ENCODE measurements at regions not wholly inside any gene's neighbourhood (a gene's known extent, or its start where the extent isn't known, plus 50 kb on each side); places are given as distances from the start of the nearest gene placed in this dataset.
"Not testable (repeated sequence)": the region's sequence is repeated elsewhere in the genome, so short reads cannot be mapped to it uniquely, and the experiment has no call there.

DNA sequence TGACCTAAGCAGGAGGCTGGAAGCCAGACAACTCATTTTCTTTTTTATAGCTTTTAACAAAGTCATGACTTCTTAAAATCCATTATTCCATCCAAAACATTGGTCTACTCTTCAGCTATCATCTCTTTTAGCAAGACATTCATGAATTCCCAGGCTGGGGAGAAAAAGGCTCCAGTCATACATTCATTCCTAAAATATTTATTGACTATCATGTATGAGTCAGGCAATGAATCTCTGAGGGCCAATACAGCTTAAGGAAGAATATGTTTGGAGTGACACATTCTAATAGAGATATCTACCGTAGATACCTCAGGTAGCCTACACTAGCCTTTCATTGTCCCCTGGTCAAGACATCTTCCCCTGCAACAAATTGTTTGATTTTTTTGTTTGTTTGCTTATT lies 196.4 kb upstream of the NANOGP8 start:
- no peak for DNase-seq

DNA sequence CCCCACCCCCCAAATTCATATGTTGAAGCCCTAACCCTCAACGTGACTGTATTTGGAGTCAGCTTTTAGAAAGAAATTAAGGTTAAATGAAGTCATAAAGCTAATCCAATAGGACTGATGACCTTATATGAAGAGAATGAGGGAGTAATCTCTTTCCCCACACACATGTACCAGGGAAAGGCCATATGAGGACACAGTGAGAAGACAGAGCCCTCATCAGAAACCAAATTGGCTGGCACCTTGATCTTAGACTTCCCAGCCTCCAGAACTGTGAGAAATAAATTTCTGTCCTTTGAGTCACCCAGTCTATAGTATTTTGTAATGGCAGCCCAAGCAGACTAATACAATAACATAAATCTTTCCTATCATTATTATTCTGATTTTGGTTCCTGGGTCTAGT lies 194.7 kb upstream of the NANOGP8 start:
- no peak for DNase-seq

DNA sequence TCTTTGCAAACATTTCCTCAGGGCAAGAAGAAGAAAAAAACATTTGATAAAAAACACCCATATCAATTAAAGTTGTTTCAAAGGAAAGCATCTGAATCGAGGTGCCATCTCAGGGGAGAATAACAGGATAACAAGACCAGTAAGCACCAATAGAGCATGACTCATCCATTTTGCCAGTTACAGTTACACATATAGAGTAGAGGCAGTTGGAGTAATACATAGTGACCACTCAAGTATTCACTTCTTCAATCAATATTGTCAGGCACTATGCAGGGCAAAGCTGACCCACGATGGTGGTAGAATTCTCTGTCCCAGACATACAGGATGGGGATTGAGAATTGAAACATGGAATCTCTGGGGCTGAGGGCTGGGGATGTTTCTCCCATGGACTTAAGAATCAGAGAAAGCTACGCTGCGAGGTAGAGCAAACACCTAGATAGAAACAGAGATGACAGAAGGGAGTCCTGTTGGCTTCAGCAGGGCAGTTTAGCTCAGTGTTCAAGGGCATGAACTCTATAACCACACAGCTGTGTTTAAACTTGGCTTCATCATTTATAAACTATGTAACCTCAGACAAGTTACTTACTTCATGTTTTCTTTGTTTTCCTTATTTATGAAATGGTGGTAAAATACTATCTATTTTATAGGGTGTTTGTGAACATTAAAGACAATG lies 186.4 kb upstream of the NANOGP8 start:
- no peak for DNase-seq

DNA sequence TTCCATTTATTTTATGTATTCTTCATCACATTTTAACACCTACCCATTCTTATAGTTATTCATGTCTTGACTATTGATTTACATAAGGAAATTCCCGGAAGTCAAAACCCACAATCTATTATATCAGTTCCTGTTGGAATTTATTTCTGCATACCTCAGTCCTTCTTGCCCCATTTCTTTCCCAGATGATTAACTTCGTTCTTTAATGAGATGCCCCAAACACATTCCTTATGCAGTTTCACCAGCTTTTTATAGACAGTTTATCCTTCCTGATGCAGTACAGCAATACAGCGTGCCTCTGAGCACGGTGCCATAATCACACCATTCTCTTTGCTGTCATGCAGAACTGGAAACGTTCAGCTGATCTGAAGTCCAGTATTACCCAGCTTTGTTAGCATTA lies 175.8 kb upstream of the NANOGP8 start:
- no peak for DNase-seq

DNA sequence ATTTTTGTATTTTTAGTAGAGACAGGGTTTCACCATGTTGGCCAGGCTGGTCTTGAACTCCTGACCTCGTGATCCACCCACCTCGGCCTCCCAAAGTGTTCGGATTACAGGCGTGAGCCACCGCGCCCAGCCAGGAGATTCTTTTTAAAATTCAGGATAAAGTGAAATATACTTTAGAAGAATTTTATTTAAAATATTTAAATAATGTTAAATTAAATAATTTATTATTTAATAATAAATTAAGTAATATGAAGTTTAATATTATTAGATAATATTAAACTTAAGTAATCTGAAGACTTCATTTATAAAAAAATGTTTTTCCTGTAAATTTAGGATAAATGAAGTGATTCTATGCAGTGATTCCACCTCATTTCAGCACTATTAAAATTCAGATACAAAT lies 175.2 kb upstream of the NANOGP8 start:
- not testable (repeated sequence) for DNase-seq

DNA sequence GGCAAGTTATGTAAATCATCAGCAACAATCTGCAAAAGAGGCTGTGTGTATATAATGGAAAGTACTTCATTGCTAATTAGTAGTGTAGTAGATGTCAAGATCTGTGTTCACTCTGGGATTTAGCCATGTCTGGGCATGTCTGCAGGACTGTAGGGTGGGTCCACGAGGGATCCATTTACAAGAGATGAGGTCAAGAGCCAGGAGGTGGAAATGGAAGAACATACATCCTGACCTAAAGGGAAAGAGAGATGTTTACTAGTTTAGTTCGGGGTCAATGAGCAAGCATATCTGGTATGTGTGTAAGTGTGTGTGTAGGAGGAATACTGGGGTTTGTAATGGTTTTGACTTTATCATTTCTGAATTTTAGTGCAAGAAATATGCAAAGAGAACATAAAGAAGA lies 171.5 kb upstream of the NANOGP8 start:
- no peak for DNase-seq

DNA sequence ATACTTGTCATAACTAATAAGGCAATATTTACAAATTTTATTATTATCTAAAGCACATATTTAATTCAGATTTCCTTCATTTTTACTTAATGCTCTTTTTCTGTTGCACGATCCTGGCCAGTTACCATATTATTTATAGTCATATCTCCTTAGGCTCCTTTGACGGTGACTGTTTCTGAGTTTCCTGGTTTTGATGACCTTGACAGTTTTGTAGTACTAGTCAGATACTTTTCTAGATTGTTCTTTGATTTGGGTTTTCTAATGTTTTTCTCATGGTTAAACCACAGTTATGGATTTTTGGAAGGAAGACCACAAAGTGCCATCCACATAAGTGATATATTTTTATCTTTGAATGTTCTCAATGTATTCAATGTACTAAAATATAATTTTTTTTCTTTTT lies 171.0 kb upstream of the NANOGP8 start:
- DNase-seq: no peak

DNA sequence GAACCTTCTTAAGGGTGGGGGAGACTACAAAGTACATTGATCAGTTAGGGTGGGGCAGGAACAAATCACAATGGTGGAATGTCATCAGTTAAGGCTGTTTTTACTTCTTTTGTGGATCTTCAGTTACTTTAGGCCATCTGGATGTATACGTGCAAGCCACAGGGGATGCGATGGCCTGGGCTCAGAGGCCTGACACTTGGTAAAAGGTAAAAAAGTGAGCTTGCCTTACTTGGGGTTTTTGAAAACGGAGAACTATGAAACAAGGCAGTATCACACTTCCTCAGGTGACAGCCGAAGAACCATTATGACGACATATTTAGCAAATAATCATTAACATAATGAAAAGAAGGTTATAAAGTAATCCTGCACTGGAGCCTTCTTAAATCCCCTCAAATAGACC lies 169.8 kb upstream of the NANOGP8 start:
- not testable (repeated sequence) for DNase-seq

DNA sequence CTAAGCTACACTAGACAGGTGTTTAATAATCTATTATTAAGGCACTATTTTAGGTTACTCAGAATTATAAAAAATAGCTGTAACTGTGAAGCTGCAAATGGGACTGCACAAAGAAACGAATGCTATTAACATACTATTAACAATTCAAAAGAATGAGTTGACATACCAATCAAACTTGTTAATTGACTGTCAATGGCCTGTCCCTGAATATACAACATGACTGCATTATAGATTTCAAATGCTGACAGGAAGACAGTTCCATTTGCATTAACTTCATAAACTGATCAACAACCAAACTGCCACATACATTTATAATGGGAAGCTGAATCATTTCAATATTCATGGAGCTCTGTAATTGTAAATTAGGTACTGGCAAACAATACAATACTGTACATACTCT lies 169.0 kb upstream of the NANOGP8 start:
- DNase-seq: no peak

DNA sequence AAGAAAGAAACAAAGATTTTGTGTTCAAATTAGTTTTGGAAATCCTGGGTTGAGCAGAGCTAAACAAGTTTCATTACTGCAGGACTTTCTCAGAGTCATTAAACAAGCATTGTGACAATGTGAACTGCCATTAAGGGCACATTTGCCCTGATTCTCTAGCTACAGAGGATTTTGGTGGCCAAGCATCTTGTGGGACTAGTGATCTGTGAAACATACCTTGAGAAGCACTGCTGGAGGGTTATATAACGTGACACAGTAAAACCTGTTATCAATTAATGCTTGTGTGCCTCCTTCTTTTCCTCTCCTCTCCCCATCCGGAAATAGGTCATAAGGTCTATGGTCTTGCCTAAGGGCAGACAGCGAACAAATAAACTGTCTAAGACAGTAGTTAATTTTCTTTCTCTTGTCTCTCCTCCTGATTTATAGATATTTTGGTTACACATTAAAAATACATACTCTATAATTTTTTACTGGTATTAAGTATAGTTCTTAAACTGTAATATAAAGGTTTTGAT lies 167.3 kb upstream of the NANOGP8 start:
- DNase-seq: no peak

DNA sequence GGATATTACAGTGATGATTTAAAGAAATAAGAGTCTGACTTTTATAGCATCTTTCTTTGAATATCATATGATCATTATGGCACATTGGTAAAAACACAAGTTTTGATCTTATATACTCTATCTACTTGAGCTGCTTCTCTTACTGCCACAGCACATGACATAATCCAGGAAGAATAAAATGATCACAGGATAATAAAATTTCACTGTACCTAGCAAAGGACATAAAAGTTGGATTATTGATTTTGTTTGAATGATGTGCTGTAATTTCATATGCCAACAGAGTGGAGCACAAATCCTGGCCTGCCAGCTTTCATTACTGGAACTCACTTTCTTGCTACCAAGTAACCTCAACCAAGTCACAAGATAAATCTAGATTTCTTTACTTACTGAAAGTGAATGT lies 162.1 kb upstream of the NANOGP8 start:
- DNase-seq: no peak

DNA sequence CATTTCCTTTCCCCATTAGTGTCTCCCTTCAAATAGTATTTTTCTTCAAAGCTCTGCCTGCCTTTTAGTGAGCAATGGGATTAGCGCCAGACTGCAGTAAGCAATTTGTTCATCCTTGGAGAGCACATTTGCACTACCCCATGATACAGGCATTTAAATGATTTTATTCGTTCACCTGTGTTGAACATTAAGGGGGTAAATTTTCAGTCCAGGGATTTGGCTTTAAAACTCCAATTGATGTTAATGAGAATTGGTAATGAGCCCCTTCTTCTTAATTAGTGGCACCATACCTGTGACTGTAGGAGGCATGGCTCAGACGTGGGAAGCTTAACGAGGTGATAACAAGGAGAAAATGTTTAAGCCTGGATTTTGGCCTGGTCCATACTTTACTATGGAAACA lies 161.4 kb upstream of the NANOGP8 start:
- no peak for DNase-seq

DNA sequence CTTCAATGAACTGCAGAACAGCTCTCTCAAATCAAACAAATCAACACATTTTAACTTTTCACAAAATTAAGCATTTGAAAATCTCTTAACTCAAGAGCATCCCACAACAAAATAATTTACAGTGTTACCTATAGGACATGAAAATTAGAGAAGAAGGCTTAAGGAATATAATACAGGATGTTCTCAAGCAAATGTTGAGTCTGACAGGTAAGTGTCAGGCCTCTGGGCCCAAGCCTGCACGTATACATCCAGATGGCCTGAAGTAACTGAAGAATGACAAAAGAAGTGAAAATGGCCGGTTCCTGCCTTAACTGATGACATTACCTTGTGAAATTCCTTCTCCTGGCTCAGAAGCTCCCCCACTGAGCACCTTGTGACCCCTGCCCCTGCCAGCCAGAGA lies 160.6 kb upstream of the NANOGP8 start:
- not testable (repeated sequence) for DNase-seq

DNA sequence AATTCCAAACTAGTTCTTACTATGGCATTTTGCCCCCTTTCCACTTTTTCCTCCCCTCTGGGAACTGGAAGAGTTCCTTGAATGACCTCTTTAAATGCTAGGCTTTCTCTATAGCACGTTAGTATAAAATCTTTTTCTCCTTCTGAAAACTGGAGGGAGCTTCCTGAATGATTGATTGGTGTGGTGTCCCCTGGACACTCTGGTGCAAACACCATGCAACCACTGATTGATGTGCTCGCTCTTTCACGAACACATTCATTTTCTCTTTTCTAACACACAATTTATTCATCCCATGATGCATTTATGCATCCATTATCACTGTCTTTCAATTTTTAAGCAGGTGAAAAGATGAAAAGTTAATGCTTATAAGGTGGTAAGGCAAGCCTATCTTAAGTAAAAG lies 159.1 kb upstream of the NANOGP8 start:
- no peak for DNase-seq

DNA sequence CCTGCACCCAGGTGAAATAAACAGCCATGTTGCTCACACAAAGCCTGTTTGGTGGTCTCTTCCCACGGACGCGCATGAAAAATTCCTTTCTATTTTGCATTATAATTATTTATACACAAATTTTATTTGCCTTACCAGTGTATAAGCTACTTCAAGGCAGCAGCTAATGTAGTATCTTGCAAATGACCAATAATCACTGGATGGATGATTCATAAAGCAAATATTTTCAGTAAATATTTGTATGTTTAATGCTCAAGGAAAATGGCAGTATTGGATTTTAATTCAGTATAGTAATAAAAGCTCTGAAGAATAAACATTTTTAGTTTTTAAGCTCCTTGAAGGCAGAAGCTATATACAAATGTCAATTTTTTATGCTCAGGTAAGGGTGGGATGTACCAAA lies 158.7 kb upstream of the NANOGP8 start:
- no peak for DNase-seq

DNA sequence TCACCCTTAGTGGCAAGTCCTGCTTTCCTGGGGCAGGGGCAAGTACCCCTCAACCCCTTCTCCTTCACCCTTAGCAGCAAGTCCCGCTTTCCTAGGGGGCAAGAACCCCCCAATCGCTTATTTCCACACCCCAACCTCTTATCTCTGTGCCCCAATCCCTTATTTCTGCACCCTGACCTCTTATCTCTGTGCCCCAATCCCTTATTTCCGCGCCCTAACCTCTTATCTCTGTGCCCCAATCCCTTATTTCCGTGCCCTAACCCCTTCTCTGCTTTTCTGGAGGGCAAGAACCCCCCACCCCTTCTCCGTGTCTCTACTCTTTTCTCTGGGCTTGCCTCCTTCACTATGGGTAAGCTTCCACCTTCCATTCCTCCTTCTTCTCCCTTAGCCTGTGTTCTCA lies 154.6 kb upstream of the NANOGP8 start:
- not testable (repeated sequence) for DNase-seq

DNA sequence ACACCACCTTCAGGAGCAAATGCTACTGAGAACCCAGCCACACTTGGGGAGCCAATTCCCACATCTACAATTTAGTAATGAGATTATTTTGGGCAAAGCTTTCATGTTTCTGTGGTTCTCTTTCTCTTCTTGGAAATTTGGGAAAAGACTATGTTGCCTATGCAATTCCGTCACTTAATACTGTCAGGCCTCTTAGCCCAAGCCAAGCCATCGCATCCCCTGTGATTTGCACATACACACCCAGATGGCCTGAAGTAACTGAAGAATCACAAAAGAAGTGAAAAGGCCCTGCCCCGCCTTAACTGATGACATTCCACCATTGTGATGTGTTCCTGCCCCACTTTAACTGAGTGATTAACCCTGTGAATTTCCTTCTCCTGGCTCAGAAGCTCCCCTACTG lies 153.4 kb upstream of the NANOGP8 start:
- not testable (repeated sequence) for DNase-seq

DNA sequence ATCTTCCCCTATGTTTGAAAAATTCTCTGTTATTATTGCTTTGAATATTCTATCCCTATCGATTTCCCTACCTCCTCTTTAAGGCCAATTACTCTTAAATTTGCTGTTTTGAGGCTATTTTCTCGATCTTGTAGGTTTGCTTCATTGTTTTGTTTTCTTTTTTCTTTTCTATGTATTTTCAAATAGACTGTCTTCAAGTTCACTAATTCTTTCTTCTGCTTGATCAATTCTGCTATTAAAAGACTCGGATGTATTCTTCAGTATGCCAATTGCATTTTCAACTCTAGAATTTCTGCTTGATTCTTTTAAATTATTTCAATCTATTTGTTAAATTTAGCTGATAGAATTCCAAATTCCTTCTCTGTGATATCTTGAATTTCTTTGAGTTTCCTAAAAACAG lies 144.0 kb upstream of the NANOGP8 start:
- no peak for DNase-seq

DNA sequence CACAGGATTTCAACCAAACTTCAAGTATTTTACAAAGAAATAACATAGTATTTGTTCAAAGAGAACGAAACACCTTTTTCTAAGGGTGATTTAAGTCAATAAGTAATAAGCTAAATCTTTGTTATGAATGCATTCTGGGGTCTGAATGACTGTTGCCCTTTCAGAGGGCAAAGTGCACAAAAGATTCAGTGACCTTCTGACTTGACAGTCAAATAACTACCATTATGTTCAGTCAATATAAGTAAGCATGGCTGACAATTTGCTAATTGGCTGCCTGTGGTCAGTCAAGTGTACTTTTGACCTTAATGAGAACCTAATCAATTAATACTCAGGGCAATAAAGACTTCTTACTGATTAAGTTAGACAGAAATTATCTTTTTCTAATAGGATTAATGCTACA lies 133.1 kb upstream of the NANOGP8 start:
- no peak for DNase-seq

DNA sequence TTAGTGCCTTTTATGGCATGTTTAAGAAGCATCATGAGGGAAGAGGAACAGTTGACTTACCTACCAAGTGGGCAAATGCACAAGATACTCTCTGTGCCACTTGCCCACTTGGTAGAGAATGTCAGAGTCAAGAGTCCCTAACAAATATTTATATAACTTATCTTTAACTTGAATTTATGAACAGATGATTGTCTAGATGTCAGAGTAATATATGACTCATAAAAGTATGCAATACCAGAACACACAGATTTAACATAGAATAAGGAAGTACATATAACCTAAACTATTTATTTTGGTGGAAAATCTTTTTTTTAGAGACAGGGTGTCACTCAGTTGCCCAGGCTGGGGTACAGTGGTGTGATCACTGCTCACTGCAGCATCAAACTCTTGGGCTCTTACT lies 130.0 kb upstream of the NANOGP8 start:
- DNase-seq: no peak

DNA sequence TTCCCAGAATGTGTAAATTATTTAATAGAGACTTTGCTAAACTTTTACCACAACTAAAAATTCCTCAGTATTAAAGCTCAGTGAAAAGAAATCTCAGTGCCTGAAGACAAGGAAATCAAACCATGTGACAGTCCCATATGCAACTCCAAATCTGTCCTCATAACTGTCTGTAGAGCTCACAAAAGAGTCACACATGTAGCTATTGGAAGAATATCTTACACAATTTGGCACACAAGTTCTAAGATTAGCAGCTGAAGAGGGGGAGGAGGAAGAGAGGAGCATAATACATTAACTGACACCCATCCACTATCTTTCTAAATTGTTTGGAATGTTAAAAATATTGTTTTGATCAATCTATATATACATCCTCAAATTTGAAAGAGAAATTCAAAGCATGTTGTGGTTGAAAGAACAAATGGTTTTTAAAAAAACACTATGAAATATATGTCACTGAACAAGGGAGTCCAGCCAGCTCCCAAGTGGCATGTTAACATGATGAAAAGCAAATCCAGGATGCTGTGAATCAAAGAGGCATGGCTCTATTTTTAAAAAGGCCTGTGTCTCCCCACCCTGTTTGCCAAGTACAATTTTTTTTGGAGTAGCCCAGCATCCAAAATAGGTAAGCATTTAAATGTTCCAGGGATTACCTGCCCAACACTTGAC lies 126.3 kb upstream of the NANOGP8 start:
- DNase-seq: no peak

DNA sequence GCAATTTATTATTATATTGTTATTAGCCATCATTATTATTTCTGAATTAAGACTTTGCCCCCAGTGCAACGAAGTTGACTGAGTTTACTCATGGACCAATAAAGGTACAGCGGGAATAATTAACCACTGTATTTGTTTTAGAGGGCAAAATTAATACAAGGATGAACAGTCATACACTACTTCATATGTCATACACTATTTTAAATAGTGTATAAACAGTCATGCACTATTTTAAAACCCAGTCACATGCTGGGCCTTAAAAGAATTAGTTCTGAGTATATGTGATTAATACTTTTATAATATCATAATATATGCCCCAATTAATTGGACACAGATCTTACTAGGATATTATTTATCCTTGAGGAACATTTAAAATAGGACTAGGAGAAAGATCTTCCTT lies 125.3 kb upstream of the NANOGP8 start:
- no peak for DNase-seq

DNA sequence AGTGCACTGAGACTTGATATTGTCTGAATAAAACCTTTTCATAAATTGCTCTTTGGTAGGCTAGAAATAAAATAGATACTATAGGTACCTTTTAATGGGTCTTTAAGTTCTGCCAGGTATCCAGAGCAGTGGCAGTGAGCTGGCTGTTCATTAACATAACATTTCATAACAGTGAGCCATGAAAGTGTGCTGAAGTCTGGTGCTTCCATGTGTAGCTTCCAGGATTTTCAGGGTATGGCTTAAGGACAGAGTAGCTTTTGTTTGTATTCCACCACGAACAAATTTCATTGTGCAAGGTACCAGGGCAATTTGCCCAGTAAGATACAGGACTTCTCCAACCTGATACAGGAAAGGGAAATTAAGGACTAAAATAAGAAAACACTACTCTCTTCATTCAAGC lies 124.7 kb upstream of the NANOGP8 start:
- DNase-seq: no peak

DNA sequence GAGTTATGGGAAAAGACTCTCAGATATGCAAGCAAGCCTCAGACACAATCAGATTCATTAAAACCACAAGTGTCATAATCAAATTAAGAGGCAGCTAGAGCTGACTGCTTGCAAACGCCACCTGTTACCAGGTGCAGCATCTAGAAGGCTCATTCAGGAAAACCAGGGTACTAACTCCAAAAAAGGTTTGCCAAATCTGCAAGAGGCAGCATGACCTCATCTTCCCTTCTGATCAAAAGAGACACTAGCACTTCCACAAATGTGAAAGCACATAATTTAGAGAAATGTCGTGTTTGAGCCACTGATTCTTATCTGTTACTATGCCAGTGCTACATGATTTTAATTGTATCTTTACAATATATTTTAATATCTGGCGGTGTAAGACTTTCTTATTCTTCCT lies 123.3 kb upstream of the NANOGP8 start:
- DNase-seq: no peak
